DOHH2 (cell line): ENCODE measurements at regions not wholly inside any gene's neighbourhood (a gene's known extent, or its start where the extent isn't known, plus 50 kb on each side); places are given as distances from the start of the nearest gene placed in this dataset.

ENCODE experiments used
- H3F3A ChIP-seq: fragments of 200-600 bp; sonication (generic), shearing (Covaris generic); 2 replicates; pipeline ENCODE4 v1.6.0; 2016; ENCODE audit warnings: antibody characterized with exemption, mild to moderate bottlenecking; ENCODE audit not compliant: control insufficient read depth, insufficient read depth
- H3K27ac ChIP-seq: fragments of 200-600 bp; sonication (generic); 2 replicates; pipeline ENCODE4 v1.5.1; 2014; ENCODE audit warnings: low read depth, mild to moderate bottlenecking, low read length, moderate library complexity
- H3K27me3 ChIP-seq: fragments of 200-600 bp; sonication (generic); 2 replicates; pipeline ENCODE4 v1.6.1; 2014; ENCODE audit warnings: mild to moderate bottlenecking, low read length, mixed read lengths; ENCODE audit not compliant: control insufficient read depth
- H3K36me3 ChIP-seq: fragments of 200-600 bp; sonication (generic); 2 replicates; pipeline ENCODE4 v1.6.1; 2014; ENCODE audit warnings: mild to moderate bottlenecking, low read length, moderate library complexity, mixed read lengths; ENCODE audit not compliant: control insufficient read depth
- H3K4me1 ChIP-seq: fragments of 200-600 bp; sonication (generic); 2 replicates; pipeline ENCODE4 v1.6.1; 2014; ENCODE audit warnings: mild to moderate bottlenecking, low read length, mixed read lengths; ENCODE audit not compliant: control insufficient read depth
- H3K4me2 ChIP-seq: fragments of 200-600 bp; sonication (generic); 2 replicates; pipeline ENCODE4 v1.6.0; 2014; ENCODE audit warnings: mild to moderate bottlenecking, low read length, moderate library complexity
- H3K4me3 ChIP-seq: fragments of 200-600 bp; sonication (generic); 2 replicates; pipeline ENCODE4 v1.5.1; 2014; ENCODE audit warnings: mild to moderate bottlenecking, low read length, mixed read lengths
- H3K79me2 ChIP-seq: fragments of 200-600 bp; sonication (generic); 2 replicates; pipeline ENCODE4 v1.6.1; 2014; ENCODE audit warnings: mild to moderate bottlenecking, low read length, mixed read lengths; ENCODE audit not compliant: control insufficient read depth
- H3K9me2 ChIP-seq: fragments of 200-600 bp; sonication (generic); replicated peaks from 2 replicates; pipeline ENCODE4 v1.6.1; 2014; ENCODE audit warnings: mild to moderate bottlenecking, low read length, mixed read lengths; ENCODE audit not compliant: control insufficient read depth
- H3K9me3 ChIP-seq: fragments of 200-600 bp; sonication (generic); 2 replicates; pipeline ENCODE4 v1.6.1; 2014; ENCODE audit warnings: antibody characterized with exemption, low read length, mixed read lengths; ENCODE audit not compliant: control insufficient read depth, insufficient read depth
- H4K20me1 ChIP-seq: fragments of 200-600 bp; sonication (generic); 2 replicates; pipeline ENCODE4 v1.6.0; 2014; ENCODE audit warnings: low read depth, mild to moderate bottlenecking, antibody characterized with exemption, low read length, moderate library complexity; ENCODE audit not compliant: control insufficient read depth, insufficient read depth
- EZH2phosphoT487 ChIP-seq: fragments of 200-600 bp; sonication (generic); IDR thresholded peaks from 2 replicates; pipeline ENCODE4 v1.6.1; 2017; ENCODE audit warnings: borderline replicate concordance, mild to moderate bottlenecking, antibody characterized with exemption, low read length, moderate library complexity, mixed read lengths
- TF ChIP-seq, protein P1 (sequence below): fragments of 200-600 bp; sonication (generic); IDR thresholded peaks from one replicate; pipeline ENCODE4 v1.5.1; 2014; ENCODE audit warnings: antibody characterized with exemption, mild to moderate bottlenecking, low read depth, low read length; ENCODE audit not compliant: poor library complexity, severe bottlenecking

DNA sequence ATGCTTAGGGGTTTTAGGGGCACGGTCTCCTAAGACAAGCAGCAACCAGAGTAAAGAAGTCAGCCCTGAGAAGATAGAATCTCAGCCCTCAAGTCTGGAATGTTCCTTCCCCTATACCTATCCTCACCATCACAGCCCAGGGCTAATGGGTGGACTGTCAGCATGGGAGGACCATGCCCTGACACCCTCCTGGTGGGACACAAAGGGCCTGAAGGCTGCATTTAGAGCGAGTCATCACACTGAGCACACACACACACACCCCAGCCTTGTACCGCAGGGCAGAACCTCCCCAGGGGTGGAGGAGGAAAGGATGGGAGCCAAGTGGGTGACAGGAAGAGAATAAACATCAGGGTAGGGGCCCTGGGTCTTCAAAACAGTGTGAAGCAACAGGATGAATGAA lies 174.8 kb upstream of the SERP2 start:
- H3K36me3 ChIP-seq: no peaks in the 10 kb centered on the region
- H3F3A ChIP-seq: no peaks in the 10 kb centered on the region
- no peaks in the 10 kb centered on the region for H3K9me2 ChIP-seq
- H3K4me3 ChIP-seq: no peak overlapping the region
- H3K27ac ChIP-seq: no peak overlapping the region
- TF ChIP-seq, protein P1, sequence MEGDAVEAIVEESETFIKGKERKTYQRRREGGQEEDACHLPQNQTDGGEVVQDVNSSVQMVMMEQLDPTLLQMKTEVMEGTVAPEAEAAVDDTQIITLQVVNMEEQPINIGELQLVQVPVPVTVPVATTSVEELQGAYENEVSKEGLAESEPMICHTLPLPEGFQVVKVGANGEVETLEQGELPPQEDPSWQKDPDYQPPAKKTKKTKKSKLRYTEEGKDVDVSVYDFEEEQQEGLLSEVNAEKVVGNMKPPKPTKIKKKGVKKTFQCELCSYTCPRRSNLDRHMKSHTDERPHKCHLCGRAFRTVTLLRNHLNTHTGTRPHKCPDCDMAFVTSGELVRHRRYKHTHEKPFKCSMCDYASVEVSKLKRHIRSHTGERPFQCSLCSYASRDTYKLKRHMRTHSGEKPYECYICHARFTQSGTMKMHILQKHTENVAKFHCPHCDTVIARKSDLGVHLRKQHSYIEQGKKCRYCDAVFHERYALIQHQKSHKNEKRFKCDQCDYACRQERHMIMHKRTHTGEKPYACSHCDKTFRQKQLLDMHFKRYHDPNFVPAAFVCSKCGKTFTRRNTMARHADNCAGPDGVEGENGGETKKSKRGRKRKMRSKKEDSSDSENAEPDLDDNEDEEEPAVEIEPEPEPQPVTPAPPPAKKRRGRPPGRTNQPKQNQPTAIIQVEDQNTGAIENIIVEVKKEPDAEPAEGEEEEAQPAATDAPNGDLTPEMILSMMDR: no peak
- TF ChIP-seq EZH2phosphoT487: no peak
- H3K4me1 ChIP-seq: peaks cover 4% of the 10 kb centered on the region; the same call in 1 of the 2 replicates
- no peak overlapping the region for H3K4me2 ChIP-seq
- H4K20me1 ChIP-seq: no peaks in the 10 kb centered on the region
- no peaks in the 10 kb centered on the region for H3K9me3 ChIP-seq
- no peaks in the 10 kb centered on the region for H3K27me3 ChIP-seq
- no peaks in the 10 kb centered on the region for H3K79me2 ChIP-seq

DNA sequence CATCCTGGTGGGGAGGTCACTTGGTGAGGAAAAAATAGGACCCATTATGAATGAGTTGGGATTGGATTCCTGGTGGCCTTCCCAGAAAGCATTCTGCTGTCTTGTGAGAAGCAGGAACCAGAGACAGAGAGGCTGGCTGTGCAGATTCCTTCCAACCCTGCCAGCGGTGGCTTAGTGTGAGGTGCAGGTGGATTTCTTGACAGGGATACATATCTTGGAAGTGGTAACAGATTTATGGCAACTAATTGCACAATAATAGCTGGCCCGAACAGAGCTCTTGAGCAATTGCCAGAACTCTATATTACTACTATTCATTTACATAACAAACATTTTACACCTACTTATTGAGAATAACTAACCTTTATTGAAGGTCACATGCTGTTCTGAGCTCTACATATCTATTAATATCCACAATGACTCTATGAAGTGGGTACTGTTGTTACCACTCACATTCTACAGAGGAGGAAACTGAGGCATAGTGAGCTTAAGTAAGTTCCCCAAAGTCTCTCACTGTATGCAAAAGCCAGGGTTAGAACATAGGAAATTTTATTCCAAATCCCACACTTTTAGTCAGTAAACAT lies 173.9 kb upstream of the SERP2 start:
- no peak overlapping the region for H3K4me3 ChIP-seq
- no peaks in the 10 kb centered on the region for H3K36me3 ChIP-seq
- no peak overlapping the region for H3K4me2 ChIP-seq
- no peaks in the 10 kb centered on the region for H4K20me1 ChIP-seq
- no peaks in the 10 kb centered on the region for H3K9me3 ChIP-seq
- H3K9me2 ChIP-seq: no peaks in the 10 kb centered on the region
- peaks cover 4% of the 10 kb centered on the region; the same call in 1 of the 2 replicates for H3K4me1 ChIP-seq
- H3K79me2 ChIP-seq: no peaks in the 10 kb centered on the region
- no peak overlapping the region for H3K27ac ChIP-seq
- no peaks in the 10 kb centered on the region for H3K27me3 ChIP-seq
- TF ChIP-seq, protein P1: no peak
- TF ChIP-seq EZH2phosphoT487: no peak
- no peaks in the 10 kb centered on the region for H3F3A ChIP-seq

DNA sequence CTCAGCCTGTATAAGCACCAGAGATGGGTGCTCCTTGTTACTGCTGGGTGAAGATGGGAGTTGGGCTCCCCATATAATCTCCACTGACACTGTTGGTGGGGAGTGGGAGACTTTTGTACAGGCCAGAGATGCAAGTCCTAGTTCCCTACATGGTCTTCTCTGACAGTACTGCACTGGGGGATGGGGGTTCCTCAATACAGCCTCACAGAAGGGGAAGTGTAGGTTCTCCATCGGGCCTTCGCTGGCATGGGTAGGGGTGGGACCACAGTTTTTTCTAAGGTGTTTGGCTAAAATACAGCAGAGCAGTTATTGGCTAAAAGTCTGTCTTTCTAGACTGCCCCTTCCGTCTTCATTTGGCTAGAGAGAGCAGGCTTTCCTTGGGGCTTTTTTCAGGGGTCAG lies 167.2 kb upstream of the SERP2 start:
- Histone ChIP-seq H3F3A (no peaks in the 10 kb centered on the region), H3K79me2 (no peaks in the 10 kb centered on the region), H3K9me3 (peaks cover 6% of the 10 kb centered on the region; the same call in 1 of the 2 replicates), H3K27me3 (no peaks in the 10 kb centered on the region), H3K4me1 (no peaks in the 10 kb centered on the region), H3K4me2 (no peak overlapping the region), H3K36me3 (no peaks in the 10 kb centered on the region), H4K20me1 (no peaks in the 10 kb centered on the region), H3K27ac (no peak overlapping the region), H3K4me3 (no peak overlapping the region), H3K9me2 (no peaks in the 10 kb centered on the region)
- TF ChIP-seq, protein P1: no peak
- TF ChIP-seq EZH2phosphoT487: no peak
